ENCODE measurements at regions not wholly inside any gene's neighbourhood (a gene's known extent, or its start where the extent isn't known, plus 50 kb on each side); places are given as distances from the start of the nearest gene placed in this dataset.

GRCh38 chr2:192381082-192381481, 186.3 kb upstream of the TMEFF2 start:
- Histone ChIP-seq H3K4me1 (ENCODE audit: control insufficient read depth, insufficient read depth, low read length) (peaks cover 10% of the 10 kb centered on the region; the same call in 1 of the 2 replicates), H3K9ac (ENCODE audit: low read length) (no peak overlapping the region), H3K27me3 (ENCODE audit: control insufficient read depth, insufficient read depth, low read length) (no peaks in the 10 kb centered on the region), H3K4me3 (ENCODE audit: low read depth, low read length) (no peak overlapping the region), H3K36me3 (ENCODE audit: control insufficient read depth, insufficient read depth, low read length) (no peaks in the 10 kb centered on the region), H3K27ac (ENCODE audit: low read depth, low read length) (0 out of 2 replicates have a peak overlapping the region, but pooled peaks have one; percentile 4), H3K9me3 (ENCODE audit: control insufficient read depth, insufficient read depth, low read depth, low read length) (no peaks in the 10 kb centered on the region)

- Histone ChIP-seq H3K9ac (ENCODE audit: low read length) (no peak overlapping the region), H3K4me1 (ENCODE audit: control insufficient read depth, insufficient read depth, low read length) (peaks cover 10% of the 10 kb centered on the region; the same call in 1 of the 2 replicates), H3K9me3 (ENCODE audit: control insufficient read depth, insufficient read depth, low read depth, low read length) (no peaks in the 10 kb centered on the region), H3K36me3 (ENCODE audit: control insufficient read depth, insufficient read depth, low read length) (no peaks in the 10 kb centered on the region), H3K4me3 (ENCODE audit: low read depth, low read length) (no peak overlapping the region), H3K27ac (ENCODE audit: low read depth, low read length) (no peak overlapping the region), H3K27me3 (ENCODE audit: control insufficient read depth, insufficient read depth, low read length) (no peaks in the 10 kb centered on the region)
These were observed 185.0 kb upstream of the TMEFF2 start for GRCh38 chr2:192379736-192380135.

- H3K27ac ChIP-seq (ENCODE audit: low read depth, low read length): no peak overlapping the region
- no peak overlapping the region for H3K9ac ChIP-seq (ENCODE audit: low read length)
- H3K4me1 ChIP-seq (ENCODE audit: control insufficient read depth, insufficient read depth, low read length): peaks cover 10% of the 10 kb centered on the region; the same call in 1 of the 2 replicates
- H3K27me3 ChIP-seq (ENCODE audit: control insufficient read depth, insufficient read depth, low read length): no peaks in the 10 kb centered on the region
- H3K36me3 ChIP-seq (ENCODE audit: control insufficient read depth, insufficient read depth, low read length): no peaks in the 10 kb centered on the region
- H3K4me3 ChIP-seq (ENCODE audit: low read depth, low read length): no peak overlapping the region
- no peaks in the 10 kb centered on the region for H3K9me3 ChIP-seq (ENCODE audit: control insufficient read depth, insufficient read depth, low read depth, low read length)
These were observed 182.4 kb upstream of the TMEFF2 start for GRCh38 chr2:192377173-192377572.

- H3K9ac ChIP-seq (ENCODE audit: low read length): no peak overlapping the region
- no peaks in the 10 kb centered on the region for H3K27me3 ChIP-seq (ENCODE audit: control insufficient read depth, insufficient read depth, low read length)
- no peaks in the 10 kb centered on the region for H3K36me3 ChIP-seq (ENCODE audit: control insufficient read depth, insufficient read depth, low read length)
- H3K4me3 ChIP-seq (ENCODE audit: low read depth, low read length): no peak overlapping the region
- H3K9me3 ChIP-seq (ENCODE audit: control insufficient read depth, insufficient read depth, low read depth, low read length): no peaks in the 10 kb centered on the region
- no peak overlapping the region for H3K27ac ChIP-seq (ENCODE audit: low read depth, low read length)
- no peaks in the 10 kb centered on the region for H3K4me1 ChIP-seq (ENCODE audit: control insufficient read depth, insufficient read depth, low read length)
These were observed 179.0 kb upstream of the TMEFF2 start for GRCh38 chr2:192373754-192374153.

GRCh38 chr2:192373221-192373620, 178.5 kb upstream of the TMEFF2 start:
- H3K27ac ChIP-seq (ENCODE audit: low read depth, low read length): no peak overlapping the region
- H3K27me3 ChIP-seq (ENCODE audit: control insufficient read depth, insufficient read depth, low read length): no peaks in the 10 kb centered on the region
- H3K9ac ChIP-seq (ENCODE audit: low read length): no peak overlapping the region
- no peaks in the 10 kb centered on the region for H3K36me3 ChIP-seq (ENCODE audit: control insufficient read depth, insufficient read depth, low read length)
- no peaks in the 10 kb centered on the region for H3K9me3 ChIP-seq (ENCODE audit: control insufficient read depth, insufficient read depth, low read depth, low read length)
- H3K4me3 ChIP-seq (ENCODE audit: low read depth, low read length): no peak overlapping the region
- H3K4me1 ChIP-seq (ENCODE audit: control insufficient read depth, insufficient read depth, low read length): no peaks in the 10 kb centered on the region

- no peaks in the 10 kb centered on the region for H3K27me3 ChIP-seq (ENCODE audit: control insufficient read depth, insufficient read depth, low read length)
- H3K4me3 ChIP-seq (ENCODE audit: low read depth, low read length): no peak overlapping the region
- H3K9ac ChIP-seq (ENCODE audit: low read length): no peak overlapping the region
- H3K36me3 ChIP-seq (ENCODE audit: control insufficient read depth, insufficient read depth, low read length): no peaks in the 10 kb centered on the region
- H3K9me3 ChIP-seq (ENCODE audit: control insufficient read depth, insufficient read depth, low read depth, low read length): no peaks in the 10 kb centered on the region
- H3K27ac ChIP-seq (ENCODE audit: low read depth, low read length): no peak overlapping the region
- H3K4me1 ChIP-seq (ENCODE audit: control insufficient read depth, insufficient read depth, low read length): no peaks in the 10 kb centered on the region
These were observed 175.2 kb upstream of the TMEFF2 start for GRCh38 chr2:192369969-192370368.

- Histone ChIP-seq H3K4me3 (ENCODE audit: low read depth, low read length) (no peak overlapping the region), H3K4me1 (ENCODE audit: control insufficient read depth, insufficient read depth, low read length) (no peaks in the 10 kb centered on the region), H3K9me3 (ENCODE audit: control insufficient read depth, insufficient read depth, low read depth, low read length) (no peaks in the 10 kb centered on the region), H3K9ac (ENCODE audit: low read length) (no peak overlapping the region), H3K36me3 (ENCODE audit: control insufficient read depth, insufficient read depth, low read length) (no peaks in the 10 kb centered on the region), H3K27ac (ENCODE audit: low read depth, low read length) (no peak overlapping the region), H3K27me3 (ENCODE audit: control insufficient read depth, insufficient read depth, low read length) (no peaks in the 10 kb centered on the region)
These were observed 162.5 kb upstream of the TMEFF2 start for GRCh38 chr2:192357217-192357616.

- Histone ChIP-seq H3K9ac (ENCODE audit: low read length) (no peak overlapping the region), H3K27ac (ENCODE audit: low read depth, low read length) (no peak overlapping the region), H3K9me3 (ENCODE audit: control insufficient read depth, insufficient read depth, low read depth, low read length) (no peaks in the 10 kb centered on the region), H3K4me1 (ENCODE audit: control insufficient read depth, insufficient read depth, low read length) (no peaks in the 10 kb centered on the region), H3K27me3 (ENCODE audit: control insufficient read depth, insufficient read depth, low read length) (no peaks in the 10 kb centered on the region), H3K36me3 (ENCODE audit: control insufficient read depth, insufficient read depth, low read length) (no peaks in the 10 kb centered on the region), H3K4me3 (ENCODE audit: low read depth, low read length) (no peak overlapping the region)
These were observed 159.9 kb upstream of the TMEFF2 start for GRCh38 chr2:192354512-192355244.

- H3K4me3 ChIP-seq (ENCODE audit: low read depth, low read length): no peak overlapping the region
- no peaks in the 10 kb centered on the region for H3K4me1 ChIP-seq (ENCODE audit: control insufficient read depth, insufficient read depth, low read length)
- no peaks in the 10 kb centered on the region for H3K9me3 ChIP-seq (ENCODE audit: control insufficient read depth, insufficient read depth, low read depth, low read length)
- H3K9ac ChIP-seq (ENCODE audit: low read length): no peak overlapping the region
- H3K36me3 ChIP-seq (ENCODE audit: control insufficient read depth, insufficient read depth, low read length): no peaks in the 10 kb centered on the region
- no peak overlapping the region for H3K27ac ChIP-seq (ENCODE audit: low read depth, low read length)
- no peaks in the 10 kb centered on the region for H3K27me3 ChIP-seq (ENCODE audit: control insufficient read depth, insufficient read depth, low read length)
These were observed 152.8 kb upstream of the TMEFF2 start for GRCh38 chr2:192347542-192347941.

GRCh38 chr2:192345287-192345686, 150.6 kb upstream of the TMEFF2 start:
- Histone ChIP-seq H3K27ac (ENCODE audit: low read depth, low read length) (no peak overlapping the region), H3K4me3 (ENCODE audit: low read depth, low read length) (no peak overlapping the region), H3K9ac (ENCODE audit: low read length) (no peak overlapping the region), H3K27me3 (ENCODE audit: control insufficient read depth, insufficient read depth, low read length) (no peaks in the 10 kb centered on the region), H3K36me3 (ENCODE audit: control insufficient read depth, insufficient read depth, low read length) (no peaks in the 10 kb centered on the region), H3K4me1 (ENCODE audit: control insufficient read depth, insufficient read depth, low read length) (no peaks in the 10 kb centered on the region), H3K9me3 (ENCODE audit: control insufficient read depth, insufficient read depth, low read depth, low read length) (no peaks in the 10 kb centered on the region)

- no peak overlapping the region for H3K27ac ChIP-seq (ENCODE audit: low read depth, low read length)
- H3K4me3 ChIP-seq (ENCODE audit: low read depth, low read length): no peak overlapping the region
- no peak overlapping the region for H3K9ac ChIP-seq (ENCODE audit: low read length)
- H3K36me3 ChIP-seq (ENCODE audit: control insufficient read depth, insufficient read depth, low read length): no peaks in the 10 kb centered on the region
- no peaks in the 10 kb centered on the region for H3K4me1 ChIP-seq (ENCODE audit: control insufficient read depth, insufficient read depth, low read length)
- no peaks in the 10 kb centered on the region for H3K9me3 ChIP-seq (ENCODE audit: control insufficient read depth, insufficient read depth, low read depth, low read length)
- H3K27me3 ChIP-seq (ENCODE audit: control insufficient read depth, insufficient read depth, low read length): no peaks in the 10 kb centered on the region
These were observed 138.9 kb upstream of the TMEFF2 start for GRCh38 chr2:192333642-192334041.
